IPS DF 19.7 (cell line): ENCODE measurements at regions not wholly inside any gene's neighbourhood (a gene's known extent, or its start where the extent isn't known, plus 50 kb on each side); places are given as distances from the start of the nearest gene placed in this dataset.
A peak's percentile ranks its signal among the peaks of the same experiment; 100 is the strongest.
"Not testable (repeated sequence)": the region's sequence is repeated elsewhere in the genome, so short reads cannot be mapped to it uniquely, and the experiment has no call there.

Source experiments
- DNase-seq: peaks from one replicate; pipeline ENCODE4 v3.0.0-alpha.2; 2013; ENCODE audit warnings: low read depth, low spot score

- peak; percentile 9 for DNase-seq
Measured at GRCh38 chr11:87878373-87878825, 296.8 kb downstream of the RAB38 start.

- DNase-seq = no peak
Measured at GRCh38 chr11:87871056-87871455, 304.2 kb downstream of the RAB38 start.

DNA sequence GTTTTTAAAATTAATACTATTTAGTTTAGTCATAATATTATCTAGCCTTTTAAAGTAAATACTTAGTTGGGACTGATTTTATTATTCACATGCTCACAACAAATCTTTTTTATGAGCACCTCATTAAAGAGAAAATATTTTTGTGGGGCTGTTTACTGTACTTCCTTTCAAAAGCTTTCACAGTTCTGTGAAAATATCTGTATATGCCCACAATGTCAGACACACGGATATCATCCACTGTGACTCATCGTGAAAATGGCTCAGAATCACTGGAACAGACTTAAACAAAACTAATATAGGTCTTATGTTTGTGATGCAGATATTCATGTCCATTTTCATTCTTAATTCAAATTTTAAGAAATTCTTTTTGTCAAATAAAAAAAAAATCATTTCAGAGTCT lies 305.2 kb downstream of the RAB38 start:
- DNase-seq = no peak

DNA sequence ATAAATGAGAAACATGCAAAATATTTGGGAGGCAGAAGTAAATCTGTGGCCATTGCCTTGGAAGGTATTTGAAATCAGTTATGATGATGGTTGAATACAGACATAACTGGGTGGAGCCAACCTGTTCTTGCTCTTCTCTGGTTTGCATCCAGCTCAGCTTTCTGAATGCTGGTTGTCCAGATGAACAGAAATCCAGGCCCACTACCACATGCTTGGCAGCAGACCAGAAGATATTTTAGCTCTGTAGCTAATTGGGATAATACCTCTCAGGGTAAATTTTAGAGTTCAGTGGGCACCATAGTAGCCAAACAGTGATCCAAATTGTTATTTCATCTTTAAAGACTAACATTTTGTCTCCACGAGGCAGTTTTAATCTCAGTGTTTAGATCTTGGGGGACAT lies 308.3 kb downstream of the RAB38 start:
- no peak for DNase-seq

DNA sequence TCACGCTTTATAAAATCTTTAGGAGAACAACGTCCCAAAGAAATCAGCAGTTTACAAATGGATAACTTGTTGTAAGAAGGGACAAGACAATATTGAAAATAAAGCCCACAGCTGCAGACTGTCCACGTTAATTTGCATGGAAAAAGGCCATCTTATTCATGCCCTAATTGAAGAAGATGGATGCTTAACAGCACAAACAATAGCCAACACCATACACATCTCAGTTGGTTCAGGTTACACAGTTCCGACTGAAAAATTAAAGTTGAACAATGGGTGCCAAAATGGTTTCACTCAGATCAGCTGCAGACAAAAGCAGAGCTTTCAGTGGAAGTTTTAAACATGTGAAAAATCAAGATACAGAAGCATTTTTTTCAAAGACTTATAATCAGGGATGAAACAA lies 314.2 kb downstream of the RAB38 start:
- DNase-seq = no peak

GRCh38 chr11:87859636-87860035 lies 315.6 kb downstream of the RAB38 start:
- no peak for DNase-seq

DNA sequence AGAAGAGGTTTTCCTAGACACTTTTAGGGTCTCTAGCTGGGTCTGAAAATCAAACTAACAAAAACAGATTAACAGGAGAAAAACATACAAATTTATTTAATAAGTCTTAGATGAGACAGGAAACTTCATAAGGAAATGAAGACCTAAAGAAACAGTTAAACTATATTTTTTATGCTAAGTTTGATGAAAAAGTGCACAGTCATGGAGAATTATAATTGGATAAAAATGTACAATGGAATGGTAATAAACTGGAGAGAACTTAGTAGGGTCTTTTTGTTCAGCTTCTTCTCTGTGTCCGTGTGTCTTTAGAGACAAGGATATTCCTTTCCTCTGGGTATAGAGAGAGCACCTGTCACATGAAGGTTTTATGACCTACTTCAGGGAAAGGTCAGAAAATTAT lies 323.4 kb downstream of the RAB38 start:
- no peak for DNase-seq

DNA sequence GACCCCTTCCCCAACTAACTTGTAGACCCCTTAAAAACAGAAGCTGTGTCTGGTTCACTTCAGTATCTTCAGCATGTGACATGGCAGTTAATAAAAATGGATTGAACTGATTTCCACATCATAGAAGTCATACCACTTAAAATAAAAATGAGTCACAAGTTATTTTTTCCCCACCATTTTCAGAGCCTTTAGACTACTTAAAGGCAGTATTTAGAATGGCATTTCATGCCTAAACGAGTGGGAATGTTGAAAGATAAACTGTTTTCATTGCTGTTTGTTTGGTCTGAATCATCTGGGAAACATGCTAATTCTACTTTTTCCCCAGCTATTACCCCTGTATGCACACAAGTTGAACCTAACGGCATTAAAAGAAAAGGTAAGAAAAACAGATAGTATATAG lies 324.0 kb downstream of the RAB38 start:
- DNase-seq = no peak

GRCh38 chr11:87849216-87849615 lies 326.0 kb downstream of the RAB38 start:
- no peak for DNase-seq

GRCh38 chr11:87840786-87841185 lies 334.5 kb downstream of the RAB38 start:
- DNase-seq = no peak

GRCh38 chr11:87832211-87832610 lies 343.0 kb downstream of the RAB38 start:
- DNase-seq = no peak

GRCh38 chr11:87820011-87820410 lies 355.2 kb downstream of the RAB38 start:
- no peak for DNase-seq

- no peak for DNase-seq
Measured at GRCh38 chr11:87819151-87819550, 356.1 kb downstream of the RAB38 start.

GRCh38 chr11:87812571-87813365 lies 362.5 kb downstream of the RAB38 start:
- DNase-seq = no peak

GRCh38 chr11:87810486-87810885 lies 364.8 kb downstream of the RAB38 start:
- no peak for DNase-seq

DNA sequence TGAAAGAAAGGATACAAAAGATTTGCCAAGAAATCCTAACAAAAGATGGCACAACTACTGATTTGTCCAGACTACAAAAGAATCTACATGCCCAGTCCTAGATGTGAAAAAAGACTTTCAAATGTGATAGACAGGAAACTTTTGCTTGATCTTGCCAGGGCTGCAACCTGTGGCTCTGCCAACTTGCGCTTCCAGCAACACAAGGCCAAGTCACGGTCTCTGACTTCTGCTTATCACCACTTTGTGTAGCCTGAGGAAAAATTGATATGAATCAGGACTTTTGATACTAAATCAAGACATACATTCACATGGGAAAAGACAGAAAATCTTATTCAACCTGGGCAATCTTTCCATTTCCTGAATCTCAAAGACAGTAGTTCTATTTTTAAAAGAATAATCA lies 366.0 kb downstream of the RAB38 start:
- no peak for DNase-seq

- DNase-seq = peak; percentile 2
Measured at GRCh38 chr11:87804176-87804575, 371.1 kb downstream of the RAB38 start.

DNA sequence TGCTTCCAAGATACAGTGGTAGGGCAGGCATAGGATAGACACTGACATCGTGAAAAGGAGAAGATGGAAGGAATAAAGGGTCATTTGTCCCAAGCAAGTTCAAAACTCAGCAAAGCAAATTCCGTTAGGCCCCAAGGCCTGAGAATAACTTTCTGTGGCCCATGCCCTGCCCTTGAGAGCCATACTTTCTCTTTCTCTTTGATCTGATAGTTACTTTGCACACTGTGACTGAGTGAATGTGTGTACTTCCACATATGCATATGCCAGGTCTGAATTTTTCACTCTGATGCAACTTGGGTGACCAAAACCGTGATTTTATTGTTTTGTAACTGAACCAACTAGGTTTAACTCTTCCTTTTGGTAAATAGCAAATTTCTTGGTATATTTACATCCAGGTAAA lies 371.5 kb downstream of the RAB38 start:
- DNase-seq = no peak

- DNase-seq = not testable (repeated sequence)
Measured at GRCh38 chr11:87784862-87785261, 390.4 kb downstream of the RAB38 start.

- no peak for DNase-seq
Measured at GRCh38 chr11:87780068-87780413, 395.2 kb downstream of the RAB38 start.

- DNase-seq = no peak
Measured at GRCh38 chr11:87779276-87780067, 395.8 kb downstream of the RAB38 start.

- DNase-seq = no peak
Measured at GRCh38 chr11:87778357-87778756, 396.9 kb downstream of the RAB38 start.

DNA sequence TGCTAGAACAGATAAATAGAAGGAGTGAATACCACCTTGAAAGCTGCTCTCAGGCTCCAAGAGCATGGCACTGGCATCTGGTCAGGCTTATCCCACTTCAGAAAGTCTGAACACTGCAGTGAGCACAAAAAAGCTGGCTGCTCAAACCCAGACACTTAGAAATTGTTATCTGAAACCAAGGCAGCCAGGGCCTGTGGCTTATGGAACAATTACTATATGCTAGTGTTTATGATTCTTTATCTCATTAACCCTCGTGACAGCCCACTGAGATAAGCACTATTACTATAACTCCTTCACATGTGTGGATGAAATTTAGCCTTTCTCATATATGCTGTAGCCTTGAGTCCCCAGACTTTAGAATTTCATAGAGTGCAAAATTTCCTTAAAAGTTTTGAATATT lies 400.2 kb downstream of the RAB38 start:
- no peak for DNase-seq
